ENCODE measurements at regions not wholly inside any gene's neighbourhood (a gene's known extent, or its start where the extent isn't known, plus 50 kb on each side); places are given as distances from the start of the nearest gene placed in this dataset.

GRCh38 chr3:82839871-82840270 lies 1078.4 kb upstream of the GBE1 start:
- TF ChIP-seq SPI1 (IDR thresholded peaks at IDR 0.05; ENCODE audit: borderline replicate concordance, low read depth) (no peak), POLR2AphosphoS5 (IDR thresholded peaks at IDR 0.05; ENCODE audit: low read depth) (no peak), CTCF (IDR thresholded peaks at IDR 0.05; ENCODE audit: insufficient read depth, low read length) (no peak), REST (IDR thresholded peaks at IDR 0.05; ENCODE audit: insufficient replicate concordance, low read depth) (no peak), GABPA (IDR thresholded peaks at IDR 0.05; ENCODE audit: low read depth) (no peak)
- H3K27me3 ChIP-seq (ENCODE audit: insufficient read depth, poor library complexity, severe bottlenecking) = no peaks in the 10 kb centered on the region
- no peak overlapping the region for H3K4me3 ChIP-seq (replicated peaks; ENCODE audit: insufficient read depth, low read length)
- DNase-seq (ENCODE audit: low read depth in 1 of 2, low spot score in 1 of 2) = no peak
- no peak overlapping the region for H3K27ac ChIP-seq (replicated peaks)

DNA sequence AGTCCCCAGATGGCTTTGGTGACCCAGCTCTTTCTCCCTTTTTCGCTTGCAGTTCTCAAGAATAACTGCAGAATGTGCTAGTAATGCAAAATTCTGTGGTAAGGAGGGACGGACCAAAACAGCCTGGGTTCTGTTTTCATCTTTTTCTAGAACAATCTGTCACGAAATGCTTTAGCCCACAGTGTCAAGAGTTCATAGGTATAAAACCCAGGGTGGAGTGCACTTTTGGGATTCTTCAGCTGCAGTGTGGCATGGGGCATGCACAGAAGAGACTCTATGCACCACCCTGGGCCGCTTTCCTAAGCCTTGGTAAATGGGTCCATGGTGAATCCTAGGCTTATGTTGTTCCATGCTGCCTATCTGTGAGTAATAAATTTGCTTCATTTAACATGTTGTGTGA lies 1072.7 kb upstream of the GBE1 start:
- no peaks in the 10 kb centered on the region for H3K27me3 ChIP-seq (ENCODE audit: insufficient read depth, poor library complexity, severe bottlenecking)
- no peak for DNase-seq (ENCODE audit: low read depth in 1 of 2, low spot score in 1 of 2)
- TF ChIP-seq POLR2AphosphoS5 (IDR thresholded peaks at IDR 0.05; ENCODE audit: low read depth) (no peak), REST (IDR thresholded peaks at IDR 0.05; ENCODE audit: insufficient replicate concordance, low read depth) (no peak), CTCF (IDR thresholded peaks at IDR 0.05; ENCODE audit: insufficient read depth, low read length) (no peak), SPI1 (IDR thresholded peaks at IDR 0.05; ENCODE audit: borderline replicate concordance, low read depth) (no peak), GABPA (IDR thresholded peaks at IDR 0.05; ENCODE audit: low read depth) (no peak)
- no peak overlapping the region for H3K4me3 ChIP-seq (replicated peaks; ENCODE audit: insufficient read depth, low read length)
- H3K27ac ChIP-seq (replicated peaks) = no peak overlapping the region

DNA sequence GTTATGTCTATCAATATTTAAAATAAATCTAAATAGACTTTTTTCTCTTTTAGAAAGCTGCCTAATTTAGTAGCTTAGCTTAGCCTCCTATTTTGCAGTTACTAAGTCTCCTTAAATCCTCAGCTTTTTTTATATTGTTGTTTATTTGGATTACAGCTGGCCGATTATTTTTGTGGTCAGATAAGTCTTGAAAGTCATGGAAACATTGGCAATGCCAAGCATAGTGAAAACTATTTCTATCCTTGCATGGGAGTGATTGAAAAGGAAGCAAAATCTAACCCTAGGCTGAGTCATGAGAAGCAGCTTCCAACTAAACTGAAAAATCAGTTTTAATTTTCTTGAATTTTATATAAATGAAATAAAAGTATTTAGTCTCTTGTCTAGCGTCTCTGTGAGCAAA lies 1063.0 kb upstream of the GBE1 start:
- DNase-seq (ENCODE audit: low read depth in 1 of 2, low spot score in 1 of 2) = no peak
- TF ChIP-seq CTCF (IDR thresholded peaks at IDR 0.05; ENCODE audit: insufficient read depth, low read length) (no peak), GABPA (IDR thresholded peaks at IDR 0.05; ENCODE audit: low read depth) (no peak), SPI1 (IDR thresholded peaks at IDR 0.05; ENCODE audit: borderline replicate concordance, low read depth) (no peak), POLR2AphosphoS5 (IDR thresholded peaks at IDR 0.05; ENCODE audit: low read depth) (no peak), REST (IDR thresholded peaks at IDR 0.05; ENCODE audit: insufficient replicate concordance, low read depth) (no peak)
- Histone ChIP-seq H3K27me3 (ENCODE audit: insufficient read depth, poor library complexity, severe bottlenecking) (no peaks in the 10 kb centered on the region), H3K27ac (replicated peaks) (no peak overlapping the region), H3K4me3 (replicated peaks; ENCODE audit: insufficient read depth, low read length) (no peak overlapping the region)

Measured in HL-60 (cell line).